GM19372 (cell line): ENCODE measurements at regions not wholly inside any gene's neighbourhood (a gene's known extent, or its start where the extent isn't known, plus 50 kb on each side); places are given as distances from the start of the nearest gene placed in this dataset.
"Not testable (repeated sequence)": the region's sequence is repeated elsewhere in the genome, so short reads cannot be mapped to it uniquely, and the experiment has no call there.

Source experiments
- ATAC-seq: cut with Tn5 transposase; IDR thresholded peaks from one replicate; pipeline ENCODE4 v1.9.1; 2021; ENCODE audit warnings: mild to moderate bottlenecking, low read depth, moderate library complexity; ENCODE audit not compliant: unreplicated experiment

DNA sequence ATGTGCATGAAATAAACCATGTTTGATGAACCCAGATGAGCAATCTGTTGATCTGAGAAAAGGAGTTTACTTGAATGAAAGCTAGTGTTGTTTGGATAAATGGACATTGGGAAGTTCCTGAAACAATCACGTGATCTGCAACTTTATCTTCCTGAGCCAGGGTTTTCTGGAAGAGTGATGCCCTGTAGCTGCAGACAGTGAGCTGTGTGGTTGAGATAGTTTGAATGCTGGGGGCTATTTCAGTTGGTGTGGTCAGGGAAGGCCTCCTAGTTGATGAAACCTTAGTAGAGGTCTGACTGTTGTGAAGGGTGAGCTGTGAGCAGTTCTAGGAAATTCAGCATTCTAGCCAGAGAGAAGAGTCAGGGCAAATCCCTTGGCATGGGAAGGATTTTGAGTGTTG is 643.7 kb downstream of the UTRN start:
- no peak for ATAC-seq

DNA sequence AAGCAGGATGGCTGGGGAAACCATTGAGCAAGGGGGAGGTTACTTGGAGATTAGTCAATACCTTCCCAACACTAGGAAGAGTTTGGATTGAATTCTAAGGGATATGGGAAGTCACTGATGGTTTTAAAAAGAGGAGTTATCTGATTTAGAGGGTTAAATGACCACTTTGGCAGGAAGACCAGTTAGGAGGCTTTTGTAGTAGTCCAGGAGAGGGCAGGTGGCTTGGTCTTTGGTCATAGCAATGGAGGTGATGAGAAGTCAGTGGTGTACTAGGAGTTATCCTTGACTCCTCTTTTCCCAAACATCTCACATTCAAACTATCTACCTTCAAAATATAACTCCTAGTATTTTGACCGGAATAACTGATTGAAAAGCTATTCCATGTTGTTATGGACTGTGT is 644.1 kb downstream of the UTRN start:
- no peak for ATAC-seq

DNA sequence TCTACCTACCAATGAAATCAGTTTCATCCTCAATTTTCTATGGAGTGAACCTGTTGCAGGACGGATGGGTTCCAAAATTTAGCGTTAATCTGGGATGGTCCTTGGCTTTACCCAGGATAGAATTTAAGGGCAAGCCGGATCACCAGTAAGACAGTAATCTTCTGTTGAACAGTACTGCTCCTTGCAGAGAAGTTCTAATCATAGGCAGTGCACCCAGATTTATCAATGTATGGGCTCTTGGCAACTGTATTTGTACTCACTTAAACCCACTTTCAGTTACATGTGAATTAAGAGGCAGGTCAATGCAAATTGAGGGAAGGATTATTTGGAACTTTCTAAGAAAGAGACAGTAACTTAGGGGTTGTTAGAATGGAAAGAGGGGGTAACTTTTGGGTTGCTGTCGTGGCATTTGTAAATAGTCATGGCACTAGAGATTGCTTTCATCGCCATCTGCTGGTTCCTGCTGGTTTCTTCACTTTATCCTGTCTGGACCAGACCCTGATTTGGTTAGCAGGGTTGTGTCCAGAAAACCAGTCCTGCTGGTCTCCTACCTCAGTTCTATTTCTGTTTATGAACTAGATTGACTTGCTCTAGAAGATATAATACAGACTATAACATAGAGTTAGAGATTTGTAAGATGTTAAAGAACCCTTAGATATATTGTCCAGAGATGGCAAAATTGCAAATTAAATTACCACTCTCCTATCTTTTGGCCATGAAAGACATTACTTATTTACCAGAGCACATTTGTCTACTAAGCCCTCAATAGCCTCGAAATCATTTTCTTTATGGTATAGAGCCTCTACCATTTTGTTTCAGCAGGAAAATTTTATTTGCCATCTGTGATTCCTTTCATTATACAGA is 646.3 kb downstream of the UTRN start:
- peak; percentile 63 for ATAC-seq

DNA sequence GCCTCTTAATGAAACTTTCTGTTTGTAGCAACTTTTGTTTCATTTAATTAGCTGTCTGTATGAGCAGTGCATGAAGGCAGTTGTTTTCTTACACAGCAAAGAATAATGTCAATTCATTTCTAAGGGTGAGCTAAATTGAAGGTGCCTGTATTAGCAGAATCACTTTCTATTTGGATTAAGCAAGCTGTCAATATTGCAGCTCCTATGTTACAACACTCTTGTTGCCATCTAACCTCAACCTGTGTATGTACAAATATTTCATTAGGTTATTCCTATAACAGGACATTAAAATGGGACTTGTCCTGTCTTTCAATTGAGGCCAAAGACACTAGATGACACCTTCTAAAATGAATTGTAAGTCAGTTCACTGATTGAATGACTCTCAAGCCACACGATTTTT is 647.5 kb downstream of the UTRN start:
- ATAC-seq = no peak

DNA sequence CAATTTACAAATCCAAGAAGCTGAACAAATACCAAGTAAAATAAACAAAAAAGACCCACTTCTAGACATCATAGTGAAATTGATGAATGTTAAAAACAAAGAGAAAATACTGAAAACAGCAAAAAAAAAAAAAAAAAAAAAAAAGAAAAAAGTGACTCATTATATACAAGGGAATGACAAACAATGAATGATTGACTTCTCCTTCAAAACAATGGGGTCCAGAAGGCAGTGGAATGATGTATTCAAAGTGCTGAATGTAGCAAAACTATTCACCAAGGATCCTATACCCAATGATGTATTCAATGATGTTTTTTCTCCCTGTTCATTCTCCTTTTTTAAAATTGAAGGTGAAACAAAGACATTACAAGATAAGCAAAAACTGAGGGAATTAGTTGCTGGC is 650.0 kb downstream of the UTRN start:
- ATAC-seq = no peak

DNA sequence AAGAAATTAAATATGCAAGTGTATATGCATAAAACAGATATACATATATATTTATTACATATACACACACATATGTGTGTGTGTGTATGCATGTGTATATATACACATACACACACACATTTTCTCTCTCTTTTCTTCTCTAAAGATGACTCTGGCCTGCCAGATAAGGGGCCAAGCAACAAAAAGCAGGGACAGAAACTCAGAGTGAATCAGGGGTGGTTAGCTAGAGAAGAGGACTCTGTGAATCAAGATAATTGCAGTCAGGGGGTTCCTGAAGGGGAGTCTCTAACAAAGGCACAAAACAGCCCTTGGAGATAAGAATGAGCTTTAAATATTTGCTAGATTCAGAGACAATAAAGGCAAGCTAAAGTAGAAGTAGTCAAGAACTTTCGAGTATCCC is 650.5 kb downstream of the UTRN start:
- no peak for ATAC-seq

DNA sequence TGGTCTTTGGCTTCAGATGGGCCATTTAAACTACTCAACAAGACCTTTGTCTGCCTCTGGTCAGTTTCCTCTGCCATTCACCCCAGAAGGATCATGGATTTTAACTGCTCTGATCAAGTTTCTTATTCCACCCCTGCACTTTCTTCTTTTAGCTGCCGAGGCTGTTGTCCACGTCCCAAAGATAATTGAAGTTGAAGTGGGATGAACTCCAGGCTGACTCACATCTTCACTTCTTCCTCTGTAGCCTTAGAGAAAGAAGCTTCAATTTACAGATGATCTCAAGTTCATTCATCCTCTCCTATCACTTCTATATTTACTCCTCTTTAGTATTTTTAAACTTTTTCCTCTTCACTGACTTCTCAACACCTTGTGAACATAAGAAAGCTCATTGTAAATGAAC is 651.6 kb downstream of the UTRN start:
- no peak for ATAC-seq

DNA sequence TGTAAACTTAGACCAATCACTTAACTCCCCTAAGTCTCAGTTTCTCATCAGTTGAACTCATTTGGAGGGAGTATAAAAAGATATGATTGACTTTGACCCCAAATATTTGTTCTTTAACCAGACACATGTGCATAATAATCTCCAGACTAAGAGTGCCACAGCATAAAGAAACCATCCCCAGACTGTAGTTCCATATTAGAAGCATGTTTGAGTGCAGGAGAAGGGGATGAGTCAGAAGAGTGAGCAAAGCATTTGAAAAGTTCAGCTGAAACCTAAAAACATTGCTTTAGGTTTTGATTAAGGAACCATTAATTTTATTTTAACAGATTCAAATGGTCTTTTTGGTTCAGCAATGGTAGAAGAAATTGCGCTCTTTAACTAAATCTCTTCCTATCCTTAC is 654.8 kb downstream of the UTRN start:
- no peak for ATAC-seq

DNA sequence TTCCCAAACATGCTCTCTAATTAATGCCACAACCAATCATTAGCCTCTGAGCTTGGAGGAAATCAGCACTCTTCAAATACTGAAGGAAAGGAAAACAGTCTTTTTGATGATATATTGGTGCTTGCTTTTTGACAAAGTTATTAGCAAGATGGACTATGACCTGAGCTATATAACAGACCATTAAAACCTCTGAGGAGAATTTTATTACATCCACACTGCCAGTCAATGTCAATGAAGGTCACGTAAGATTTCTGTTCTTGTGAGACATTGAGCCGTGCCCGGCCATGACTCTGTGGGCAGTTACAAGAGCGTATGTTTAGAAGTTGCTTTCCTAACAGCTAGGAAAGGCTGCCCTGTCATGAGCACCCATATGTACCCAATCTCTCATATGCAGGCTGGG is 659.0 kb downstream of the UTRN start:
- ATAC-seq = no peak

DNA sequence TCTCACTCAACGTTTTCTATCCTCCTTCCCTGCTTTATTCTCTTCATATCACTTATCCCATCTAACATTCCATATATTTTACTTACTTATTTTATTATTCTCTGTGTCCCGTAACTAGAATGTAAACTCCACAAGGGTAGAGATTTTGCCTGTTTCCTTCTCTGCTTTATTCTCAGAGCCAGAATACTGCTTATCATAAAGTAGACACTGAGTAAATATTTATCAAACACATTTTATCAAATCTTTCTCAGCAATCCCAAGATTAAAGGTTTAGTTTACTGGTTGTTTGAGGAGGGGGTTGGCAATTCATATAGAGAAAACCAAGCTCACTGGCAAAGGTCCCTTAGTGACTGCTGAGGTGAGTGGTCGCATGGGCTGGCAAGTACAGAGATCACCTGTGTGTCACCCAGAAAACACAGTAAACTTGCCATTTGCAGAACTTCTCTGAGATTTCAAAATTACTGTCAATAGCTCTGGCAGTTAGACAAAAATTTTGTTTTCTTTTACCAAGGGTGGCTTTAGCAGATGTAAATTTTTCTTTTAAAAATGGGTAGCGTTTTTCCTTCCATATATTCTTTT is 662.4 kb downstream of the UTRN start:
- no peak for ATAC-seq

DNA sequence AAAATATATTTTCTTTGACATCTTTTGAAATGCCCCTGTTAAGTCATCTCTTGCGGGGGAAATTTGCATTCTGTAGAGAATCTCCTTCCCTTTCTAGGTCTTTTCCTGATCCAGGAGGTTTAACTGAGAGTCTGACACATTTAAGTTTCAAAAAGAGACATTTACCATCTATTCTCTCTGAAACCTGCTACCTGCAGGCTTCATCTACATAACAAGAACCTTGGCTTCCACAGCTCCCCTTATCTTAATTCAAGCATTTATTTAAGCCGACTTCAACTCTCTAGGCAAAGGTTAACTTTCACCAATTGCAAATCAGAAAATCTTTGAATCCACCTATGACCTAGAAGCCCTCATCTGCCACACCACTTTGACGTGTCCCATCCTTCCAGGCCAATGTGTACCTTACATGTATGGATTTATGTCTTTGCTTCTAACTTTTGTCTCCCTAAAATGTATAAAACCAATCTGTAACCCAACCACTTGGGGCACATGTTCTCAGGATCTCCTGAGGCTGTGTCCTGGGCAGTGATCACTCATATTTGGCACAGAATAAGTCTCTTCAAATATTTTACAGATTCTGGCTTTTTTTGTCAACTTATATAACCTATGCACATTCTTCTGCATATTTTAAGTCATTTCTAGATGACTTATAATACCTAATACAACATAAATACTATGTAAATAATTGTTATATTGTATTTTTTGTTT is 666.7 kb downstream of the UTRN start:
- no peak for ATAC-seq

DNA sequence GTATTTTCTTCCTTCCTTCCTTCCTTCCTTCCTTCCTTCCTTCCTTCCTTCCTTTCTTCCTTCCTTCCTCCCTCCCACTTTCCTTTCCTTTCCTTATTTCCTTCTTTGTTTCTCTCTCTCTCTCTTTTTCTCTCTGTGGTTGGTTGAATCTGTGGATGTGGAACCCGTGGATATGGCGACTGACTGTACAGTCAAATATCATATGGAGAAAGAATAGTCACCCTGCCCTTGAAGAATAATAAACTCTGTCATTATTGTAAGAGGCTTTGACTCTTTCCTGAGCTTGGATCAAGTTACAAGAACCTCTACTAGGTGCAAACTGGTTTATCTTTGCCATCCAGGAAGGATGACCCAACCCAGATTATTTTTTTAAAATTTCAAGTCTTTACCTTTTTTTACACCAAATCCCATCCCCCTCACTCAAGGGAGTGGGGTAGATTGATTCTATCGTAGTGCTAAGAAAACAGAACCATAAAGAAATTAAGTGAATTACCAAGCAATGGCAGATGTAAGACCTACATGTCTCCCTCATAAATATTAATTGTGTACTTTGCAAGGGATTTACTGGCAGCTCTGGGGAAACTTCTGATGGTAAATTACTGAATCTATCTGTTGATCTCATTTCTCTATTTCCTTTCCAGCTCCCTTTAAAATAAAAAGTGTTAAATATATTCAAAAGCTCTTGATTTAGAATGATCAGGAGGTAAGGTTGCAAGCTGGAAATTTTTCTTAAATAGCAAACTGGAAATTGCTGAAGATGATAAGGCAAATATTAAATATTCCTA is 667.5 kb downstream of the UTRN start:
- no peak for ATAC-seq

DNA sequence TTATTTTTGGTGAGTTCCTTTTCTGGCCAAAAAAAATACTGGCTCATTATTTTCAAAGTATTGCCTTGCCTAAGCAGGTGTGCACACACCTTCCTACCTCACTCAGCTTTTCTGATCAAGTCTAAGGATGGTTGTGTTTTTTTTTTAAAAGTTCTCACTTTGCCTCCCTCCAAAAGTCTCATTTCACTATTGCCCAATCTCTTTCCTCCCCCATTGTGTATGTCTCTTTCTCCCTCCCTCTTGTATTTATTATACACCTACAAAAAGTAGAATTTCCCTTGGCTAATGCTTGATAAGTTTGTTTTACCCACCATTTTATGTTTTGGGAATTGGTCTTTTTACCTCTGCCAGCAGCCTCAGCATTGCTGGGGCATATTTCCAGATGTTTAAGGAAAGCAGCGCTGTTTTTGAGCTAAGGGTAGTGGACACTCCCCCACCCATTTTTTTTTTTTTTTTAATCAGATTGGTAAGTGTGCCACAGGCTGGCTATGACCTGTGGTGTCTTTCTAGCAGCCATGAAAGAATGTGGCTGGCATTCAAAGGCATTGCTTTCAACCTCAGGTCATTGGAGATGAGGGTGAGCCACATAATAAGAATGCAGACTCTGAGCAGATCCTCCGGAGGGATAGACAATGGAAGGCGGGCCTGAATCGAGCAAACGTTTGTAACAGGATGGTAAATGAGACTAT is 668.6 kb downstream of the UTRN start:
- no peak for ATAC-seq

DNA sequence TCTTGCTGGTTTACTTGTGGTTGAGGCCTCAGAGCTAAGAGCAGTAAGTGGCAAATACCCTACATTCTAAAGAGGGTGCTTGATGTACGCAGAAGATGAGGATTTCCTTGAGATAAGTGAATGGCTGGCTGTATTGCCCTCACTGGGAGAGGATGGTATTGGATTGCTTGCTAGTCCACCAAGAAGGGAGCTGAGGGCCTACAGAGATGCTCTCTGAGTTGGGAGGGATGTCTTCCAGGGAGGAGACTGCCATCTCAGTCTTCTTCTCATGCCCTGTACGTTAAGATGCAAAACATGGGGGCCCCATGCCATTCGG is 669.1 kb downstream of the UTRN start:
- no peak for ATAC-seq

DNA sequence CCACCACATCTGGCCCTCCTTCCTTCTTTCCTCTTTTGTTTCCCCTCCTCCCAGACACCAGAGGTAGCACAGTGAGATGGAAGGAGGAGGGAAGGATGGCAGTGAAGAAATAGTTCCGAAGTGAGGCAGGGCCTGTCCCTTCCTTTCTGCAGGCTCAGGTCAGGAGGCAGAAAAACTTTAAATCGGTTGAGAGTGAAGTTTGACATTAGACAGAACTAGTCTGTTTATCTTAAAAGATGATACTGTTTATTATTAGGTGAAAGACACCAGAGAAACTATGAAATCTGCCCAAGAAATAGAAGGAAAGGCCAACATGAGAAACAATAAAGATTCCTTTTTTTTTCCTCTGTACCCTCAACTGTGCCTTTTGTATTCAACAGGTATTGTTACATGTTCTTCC is 670.3 kb downstream of the UTRN start:
- no peak for ATAC-seq

DNA sequence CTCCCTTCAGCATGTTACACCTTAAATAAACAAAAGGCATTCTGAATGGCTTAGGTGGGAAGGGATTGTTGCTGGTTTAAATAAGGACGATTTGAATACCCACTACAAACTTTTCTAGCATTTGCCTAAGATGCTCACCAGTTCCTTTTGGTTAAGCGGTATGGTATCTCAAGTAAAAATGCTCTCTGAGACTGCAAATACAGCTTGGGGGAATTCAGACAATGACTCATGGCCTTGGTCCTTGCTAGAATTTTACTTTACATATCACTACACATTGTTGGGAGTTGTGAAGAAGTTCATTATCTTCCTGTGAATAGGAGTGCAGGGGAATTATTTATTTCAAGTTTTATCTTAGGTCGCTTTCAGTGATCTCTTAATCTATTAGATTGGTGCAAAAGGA is 670.7 kb downstream of the UTRN start:
- no peak for ATAC-seq

DNA sequence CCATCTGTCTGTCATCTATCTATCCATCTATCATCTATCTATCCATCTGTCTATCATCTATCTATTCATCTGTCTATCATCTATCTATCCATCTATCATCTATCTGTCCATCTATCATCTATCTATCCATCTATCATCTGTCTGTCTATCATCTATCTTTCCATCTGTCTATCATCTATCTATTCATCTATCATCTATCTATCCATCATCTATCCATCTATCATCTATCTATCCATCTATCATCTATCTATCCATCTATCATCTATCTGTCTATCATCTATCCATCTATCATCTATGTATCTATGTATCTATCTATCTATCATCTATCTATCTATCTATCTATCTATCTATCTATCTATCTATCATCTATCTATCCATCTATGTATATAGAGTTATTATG is 671.6 kb downstream of the UTRN start:
- ATAC-seq = not testable (repeated sequence)

DNA sequence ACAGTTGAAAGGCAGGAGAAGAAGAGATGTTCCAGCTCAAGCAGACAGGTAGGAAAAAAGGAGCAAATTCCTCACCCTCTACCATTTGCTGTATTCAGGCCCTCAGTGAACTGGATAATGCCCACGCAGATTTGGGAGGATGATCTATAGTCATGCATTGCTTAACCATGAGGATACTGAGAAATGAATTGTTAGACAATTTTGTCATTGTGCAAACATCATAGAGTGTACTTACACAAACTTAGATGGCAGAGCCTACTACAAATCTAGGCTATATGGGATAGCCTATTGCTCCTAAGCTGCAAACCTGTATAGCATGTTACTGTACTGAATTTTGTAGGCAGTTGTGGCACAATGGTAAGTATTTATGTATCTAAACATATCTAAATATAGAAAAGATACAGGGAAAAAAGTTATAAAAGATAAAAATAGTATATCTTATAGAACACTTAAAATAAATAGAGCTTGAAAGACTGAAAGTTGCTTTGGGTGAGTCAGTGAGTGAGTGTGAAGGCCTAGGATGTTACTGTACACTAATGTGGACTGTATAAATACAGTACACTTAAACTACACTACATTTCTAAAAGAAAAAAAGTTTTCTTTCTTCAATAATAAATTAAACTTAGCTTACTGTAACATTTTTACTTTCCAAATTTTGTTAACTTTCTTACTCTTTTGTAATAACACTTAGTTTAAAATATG is 672.3 kb downstream of the UTRN start:
- no peak for ATAC-seq

DNA sequence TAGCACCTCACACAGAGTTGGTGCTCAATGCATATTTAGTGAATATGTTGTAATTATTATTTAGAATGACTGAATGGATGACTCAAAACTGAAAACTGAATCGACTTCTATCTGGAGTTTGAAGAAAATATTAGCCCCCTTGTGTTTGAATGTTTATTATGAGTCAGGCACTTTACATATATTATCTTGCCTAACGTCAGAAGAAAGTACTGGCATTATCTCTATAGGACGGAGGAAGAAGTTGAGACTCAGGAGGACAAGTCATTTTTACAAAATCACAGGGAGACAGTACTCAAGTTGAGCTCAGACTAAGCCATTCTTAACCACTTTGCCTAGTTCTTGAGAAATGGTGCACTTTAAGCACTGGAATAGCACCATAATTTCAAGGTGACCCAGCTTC is 684.0 kb downstream of the UTRN start:
- ATAC-seq = no peak
